M059J (cell line): ENCODE measurements at regions not wholly inside any gene's neighbourhood (a gene's known extent, or its start where the extent isn't known, plus 50 kb on each side); places are given as distances from the start of the nearest gene placed in this dataset.

Experiments used
- DNase-seq: peaks from one replicate; pipeline ENCODE4 v3.0.0-alpha.2; 2012; ENCODE audit warnings: low read depth

- no peak for DNase-seq
These were observed 318.6 kb upstream of the DIO3 start for GRCh38 chr14:101242442-101243385.

DNA sequence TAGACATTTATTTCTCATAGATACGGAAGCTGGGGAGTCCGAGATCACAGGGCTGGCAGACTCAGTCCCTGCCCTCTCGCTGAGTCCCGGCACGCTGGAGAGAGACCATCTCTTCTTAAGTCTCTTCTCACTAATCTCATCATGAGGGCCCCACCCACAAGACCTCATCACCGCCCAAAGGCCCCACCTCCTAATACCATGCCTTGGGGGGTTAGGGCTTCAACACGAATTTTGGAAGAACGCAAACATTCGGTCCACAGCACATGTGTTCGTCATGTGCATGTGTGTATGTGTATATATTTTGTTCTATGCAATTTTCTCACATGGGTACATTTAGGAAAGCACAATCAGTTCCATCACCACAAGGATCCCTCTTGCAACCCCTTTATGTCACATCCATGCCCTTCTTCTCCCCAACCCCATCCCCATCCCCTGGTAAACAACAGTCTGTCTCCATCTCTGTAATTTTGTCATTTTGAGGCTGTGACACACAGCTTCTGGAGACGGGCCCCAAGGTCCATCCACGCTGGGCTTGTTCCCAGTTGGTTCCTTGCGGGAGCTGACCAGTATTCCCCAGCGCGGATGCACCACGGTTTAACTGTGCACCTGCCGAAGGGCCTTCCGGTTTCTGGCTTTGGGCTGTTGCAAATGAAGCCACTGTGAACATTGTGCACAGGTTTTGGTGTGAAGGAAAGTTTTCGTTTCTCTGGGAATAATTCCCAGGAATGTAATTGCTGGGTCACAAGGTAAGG, 317.5 kb upstream of the DIO3 start:
- DNase-seq, result no peak

DNA sequence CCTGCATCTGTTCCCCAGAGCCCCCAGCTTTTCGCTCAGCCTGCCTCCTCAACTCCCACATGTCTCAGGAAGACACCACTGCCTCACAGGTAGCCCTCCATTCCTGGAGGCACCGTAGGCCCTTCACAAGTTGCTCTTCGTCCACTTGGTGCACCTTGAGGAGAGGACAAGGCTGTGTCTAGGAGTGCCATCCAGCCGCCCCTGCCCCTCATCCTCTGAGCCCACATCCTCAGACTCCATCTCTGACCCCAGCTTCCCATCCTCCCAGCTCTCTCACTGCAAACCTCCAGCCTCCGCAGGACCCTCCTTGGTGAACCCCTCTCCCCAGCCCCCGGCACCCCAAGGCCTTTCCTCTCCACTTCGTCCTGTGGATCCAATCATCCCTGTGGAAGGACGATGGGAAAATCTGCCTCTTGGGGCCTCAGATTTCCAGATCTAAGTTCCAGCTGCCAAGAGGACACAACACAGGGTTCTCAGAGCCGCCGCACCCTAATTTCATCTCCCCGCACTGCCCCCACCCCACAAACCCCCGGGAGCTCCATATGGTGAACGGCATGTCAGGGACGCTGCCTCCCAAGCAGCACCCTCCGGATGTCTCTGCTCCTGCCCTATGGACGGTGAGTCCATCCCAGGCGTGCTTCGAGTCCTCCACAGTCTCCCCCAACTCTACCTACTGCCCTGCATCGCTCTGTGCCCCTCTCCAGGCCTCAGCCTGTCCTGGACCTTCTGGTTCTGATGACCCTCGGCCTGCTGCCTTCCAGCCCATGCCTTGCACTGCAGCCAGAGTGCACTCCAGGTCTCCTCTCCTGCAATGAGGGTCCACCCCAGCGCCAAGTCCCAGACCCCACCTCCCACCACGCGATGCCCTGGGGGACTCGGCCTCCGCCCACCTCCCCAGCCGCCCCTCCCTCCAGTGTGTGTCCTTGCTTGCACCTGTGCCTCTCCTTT, 314.1 kb upstream of the DIO3 start:
- no peak for DNase-seq

DNA sequence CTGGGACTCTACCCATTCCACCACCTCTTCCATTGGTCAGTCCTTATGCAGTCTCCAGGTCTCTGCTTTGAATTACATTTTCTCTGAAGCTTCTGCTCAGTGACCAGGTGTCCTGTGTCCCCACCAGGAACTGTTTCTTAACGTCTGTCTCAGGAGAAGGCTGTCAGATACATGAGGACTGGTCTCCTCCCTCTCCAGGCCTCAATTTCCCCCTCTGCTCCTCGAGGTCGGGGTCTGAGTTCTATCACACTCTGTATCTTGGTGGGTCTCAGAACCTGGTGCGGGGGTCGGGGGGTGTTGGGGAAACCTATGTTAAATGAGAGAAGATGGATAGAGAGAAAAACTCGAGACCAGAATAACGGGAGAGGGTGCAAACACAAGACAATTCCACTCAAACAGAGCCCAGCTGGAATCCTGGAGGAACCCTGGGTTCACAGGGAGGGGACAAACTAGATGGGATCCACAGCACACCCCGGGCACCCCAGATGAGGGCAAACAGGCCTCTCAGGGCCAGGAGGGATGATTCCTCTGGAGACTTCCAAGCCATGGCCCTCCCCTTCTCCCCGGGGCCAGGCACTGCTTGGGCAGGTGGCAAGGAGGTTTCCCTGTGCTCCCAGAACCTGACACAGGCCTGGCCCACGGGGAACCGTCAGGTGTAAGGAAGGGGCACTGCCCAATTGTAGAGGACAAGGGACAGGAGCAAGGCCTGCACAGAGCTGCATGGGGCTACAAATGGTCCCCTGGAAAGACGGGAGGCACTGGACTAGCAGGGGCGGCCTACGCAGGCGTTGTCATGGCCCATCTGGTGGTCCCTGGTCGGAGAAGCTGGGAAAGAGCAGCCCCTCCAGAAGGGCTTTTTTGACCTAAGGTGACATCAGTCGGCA, 313.2 kb upstream of the DIO3 start:
- no peak for DNase-seq

GRCh38 chr14:101248840-101249675, 312.2 kb upstream of the DIO3 start:
- no peak for DNase-seq

- DNase-seq, result no peak
These were observed 311.6 kb upstream of the DIO3 start for GRCh38 chr14:101249676-101250036.

DNA sequence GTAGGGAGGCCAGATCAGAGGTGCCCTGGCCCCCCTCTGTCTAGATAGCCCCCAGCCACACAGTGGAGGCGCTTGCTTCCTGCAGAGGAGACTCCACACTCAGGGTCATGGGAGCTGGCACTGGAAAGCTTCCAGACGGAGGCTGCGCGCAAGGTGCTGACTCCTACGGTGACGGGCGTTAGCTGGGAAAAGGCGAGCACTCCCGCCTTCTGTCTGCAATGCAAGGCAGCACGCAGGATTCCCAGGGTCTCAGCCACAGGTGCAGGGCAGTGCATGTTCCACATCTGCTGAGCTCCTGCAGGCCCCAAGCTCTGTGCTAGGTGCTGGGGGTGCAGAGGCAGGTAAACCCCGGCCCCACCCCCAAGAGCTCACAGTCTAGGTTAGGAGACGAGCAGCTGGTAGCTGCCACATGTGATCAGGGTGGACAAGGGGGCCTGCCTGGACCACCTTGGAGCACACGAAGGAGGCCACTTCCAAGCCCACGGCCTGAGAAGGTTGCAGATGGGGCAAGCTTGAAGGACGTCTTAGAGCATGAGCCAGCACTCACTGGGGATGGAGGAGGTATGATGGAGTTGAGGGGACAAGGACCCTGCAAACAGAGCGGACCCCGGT, 310.9 kb upstream of the DIO3 start:
- no peak for DNase-seq

DNA sequence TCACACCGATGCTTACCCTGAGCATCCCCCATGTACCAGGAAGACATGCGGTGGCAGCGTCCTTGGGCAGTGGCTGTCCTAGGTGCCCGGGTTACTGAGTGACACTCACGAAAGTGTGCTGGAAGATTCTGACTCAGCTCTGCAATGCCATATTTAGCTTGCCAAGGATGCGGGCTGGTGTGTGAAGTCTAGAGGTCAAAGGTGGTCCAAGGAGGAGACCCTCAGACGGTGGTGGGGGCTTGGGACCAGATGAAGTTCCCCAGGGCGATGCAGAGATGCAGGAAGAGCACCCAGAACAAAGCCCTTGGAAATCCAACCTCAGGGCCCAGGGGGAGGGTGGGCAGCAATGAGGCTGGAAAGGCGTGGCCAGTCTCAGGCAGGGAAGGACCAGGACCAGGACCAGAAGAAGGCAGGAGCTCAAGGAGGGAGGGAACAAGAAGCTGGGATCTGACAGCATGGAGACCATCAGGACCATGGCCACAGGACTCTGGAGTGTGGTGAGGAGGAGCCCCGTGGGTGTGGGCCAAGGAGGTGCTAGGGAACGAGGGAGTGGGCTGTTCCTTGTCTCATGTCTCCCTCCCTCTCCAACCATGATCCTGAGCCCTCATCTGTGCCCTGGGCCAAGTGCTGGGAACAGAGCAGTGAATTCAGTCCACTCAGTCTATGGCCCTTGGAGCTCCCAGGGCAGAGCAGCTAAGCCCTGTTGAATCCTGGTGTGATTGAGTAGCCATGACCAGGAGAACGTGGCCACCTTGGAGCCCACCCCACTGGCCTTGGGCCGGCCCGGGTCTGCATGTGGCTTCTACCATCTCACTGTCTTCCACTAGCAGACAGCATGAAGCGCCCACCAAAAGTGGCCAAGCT, 310.1 kb upstream of the DIO3 start:
- no peak for DNase-seq

DNA sequence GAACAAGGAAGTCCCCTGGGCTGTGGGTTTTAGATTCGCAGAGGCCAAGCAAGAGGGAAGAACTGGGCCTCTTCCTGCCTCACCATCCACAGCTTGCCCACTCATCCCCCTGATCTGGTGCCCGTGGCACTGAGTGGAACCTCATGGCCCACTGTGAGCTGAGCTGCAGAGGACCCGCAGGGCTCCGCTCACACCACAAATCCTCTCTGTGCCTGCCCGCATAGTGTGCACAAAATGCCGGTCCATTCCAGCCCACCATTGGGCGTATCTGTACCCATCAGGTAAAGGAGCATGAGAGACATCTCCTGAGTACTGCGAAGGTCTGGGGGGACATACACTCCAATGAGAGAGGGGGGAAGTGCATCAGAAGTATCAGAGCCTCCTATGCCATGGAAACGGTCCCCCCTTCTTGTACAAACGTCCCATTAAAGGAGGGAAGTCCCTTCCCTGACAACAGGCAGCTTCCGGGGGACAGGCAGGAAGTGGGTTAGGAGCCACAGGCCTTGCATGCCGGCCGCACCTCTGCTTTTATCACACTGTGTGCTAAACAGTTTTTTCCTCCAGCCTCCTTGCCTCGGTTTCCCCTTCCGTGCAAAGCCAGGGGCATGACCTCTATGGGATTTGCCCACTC, 309.4 kb upstream of the DIO3 start:
- no peak for DNase-seq

GRCh38 chr14:101252443-101253214, 308.7 kb upstream of the DIO3 start:
- no peak for DNase-seq

GRCh38 chr14:101253948-101254347, 307.3 kb upstream of the DIO3 start:
- no peak for DNase-seq

DNA sequence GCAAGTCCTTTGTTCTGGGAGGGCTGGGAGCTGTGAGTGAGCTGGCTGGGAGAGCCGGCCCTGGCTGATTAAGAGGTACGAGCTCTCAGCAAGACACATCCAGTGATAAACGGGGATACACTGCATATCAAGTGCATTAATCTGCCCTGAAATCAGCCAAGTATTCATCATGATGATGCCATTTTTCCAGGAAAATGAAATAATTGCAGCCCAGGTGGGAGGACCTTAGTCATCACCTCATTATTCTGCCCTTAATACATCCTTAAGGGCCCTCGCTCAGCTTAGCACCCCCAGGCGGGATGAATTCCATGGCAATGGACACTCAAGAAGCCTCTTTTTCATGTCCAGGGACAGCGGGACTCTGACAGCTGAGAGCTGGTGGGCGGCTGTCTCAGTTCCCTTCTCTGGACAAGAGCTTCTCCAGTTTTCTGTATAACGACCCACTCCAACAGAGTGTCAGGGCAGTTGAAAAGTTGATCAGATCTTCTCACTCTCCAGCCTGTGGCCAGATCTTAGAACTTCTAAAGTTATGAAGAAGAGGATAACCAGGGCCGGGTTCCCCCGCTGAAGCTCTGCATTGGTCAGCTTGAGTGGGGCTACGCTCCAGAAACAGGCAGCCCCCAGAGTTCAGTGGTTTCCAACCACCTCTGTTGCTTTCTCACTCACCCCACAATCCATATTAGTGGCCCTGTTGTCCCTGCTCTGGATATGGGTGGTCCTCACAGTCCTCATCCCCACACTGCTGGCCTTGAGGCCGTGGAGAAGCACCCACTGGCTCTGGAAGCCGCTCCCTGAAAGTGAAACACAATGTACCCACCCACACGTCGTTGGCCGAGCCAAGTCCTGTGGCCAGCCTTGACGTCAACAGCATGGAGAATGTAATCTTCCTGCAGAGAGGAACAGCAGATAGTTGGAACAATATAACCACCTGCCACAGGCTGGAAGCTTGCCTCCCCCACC, 306.2 kb upstream of the DIO3 start:
- DNase-seq, result peak; percentile 15

DNA sequence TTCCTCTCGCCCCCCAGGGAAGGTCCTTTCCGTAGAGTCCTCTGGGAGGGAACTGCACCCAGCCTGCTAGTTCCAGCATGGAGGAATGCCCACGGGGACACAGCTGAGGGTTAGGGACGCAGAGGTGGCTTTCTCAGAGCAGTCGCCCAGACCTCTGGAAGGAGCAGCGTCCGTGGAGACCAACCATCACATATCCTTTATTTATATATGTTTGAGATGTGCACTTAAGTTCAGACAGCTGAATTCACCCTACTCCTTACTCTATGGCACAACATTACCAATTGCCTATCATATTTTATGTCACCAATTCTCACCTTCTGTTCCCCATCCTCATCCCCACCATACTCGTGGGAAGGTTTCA, 305.6 kb upstream of the DIO3 start:
- DNase-seq, result no peak

GRCh38 chr14:101256266-101256665, 305.0 kb upstream of the DIO3 start:
- DNase-seq, result no peak

DNA sequence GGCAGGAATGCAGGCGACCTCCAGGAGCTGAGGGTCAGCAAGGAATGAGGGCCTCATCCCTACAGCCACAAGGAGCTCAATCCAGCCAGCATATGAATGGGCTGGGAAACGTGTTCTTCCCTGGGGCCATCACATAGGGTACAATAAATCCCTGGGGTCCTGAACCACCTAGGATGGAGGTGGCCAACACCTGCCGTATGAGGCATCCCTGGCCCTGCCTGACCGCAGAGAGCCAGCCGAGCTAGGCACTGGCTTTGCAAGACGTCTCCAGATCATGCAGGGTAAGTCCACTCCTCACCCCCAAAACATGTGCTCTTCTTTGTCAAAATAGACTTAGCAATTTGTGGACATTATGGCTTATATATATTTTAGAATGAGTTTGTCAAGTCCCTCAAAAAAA, 303.7 kb upstream of the DIO3 start:
- no peak for DNase-seq

DNA sequence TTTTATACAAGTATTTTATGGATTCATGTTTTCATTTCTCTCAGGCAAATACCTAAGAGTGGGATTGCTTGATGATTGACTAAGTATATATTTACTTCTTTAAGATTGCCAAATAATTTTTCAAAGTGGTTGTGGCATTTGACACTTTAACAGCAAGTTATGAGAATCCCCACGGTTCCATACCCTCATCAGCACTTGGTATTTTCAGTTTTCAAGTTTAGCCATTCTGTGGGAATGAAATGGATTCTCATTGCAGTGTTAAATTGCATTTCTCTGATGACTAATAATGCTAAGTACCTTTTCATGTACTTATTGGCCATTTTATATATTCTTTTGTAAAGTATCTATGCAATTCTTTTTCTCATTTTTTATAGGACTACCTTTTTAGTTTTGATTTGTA, 301.5 kb upstream of the DIO3 start:
- no peak for DNase-seq
